T-cell (primary cell): ENCODE measurements at regions not wholly inside any gene's neighbourhood (a gene's known extent, or its start where the extent isn't known, plus 50 kb on each side); places are given as distances from the start of the nearest gene placed in this dataset.

ENCODE experiments used
- ATAC-seq, 4 experiments: fragments of 200-7000 bp in 3 of 4; fragments of 150-1000 bp in 1 of 4; cut with Tn5 transposase; replicated peaks in 1 of 4; 1 replicate in 3 of 4; 2 replicates in 1 of 4; pipeline ENCODE4 v1.10.0; 2021; ENCODE audit warnings: moderate library complexity in 3 of 4, mild to moderate bottlenecking in 2 of 4, moderate number of reproducible peaks in 1 of 4
- CTCF ChIA-PET, 2 donors: fragments of 300-600 bp; sonication (Branson Sonifier 250); formaldehyde crosslinking; loops; one replicate each; lab custom pipeline; 2022; ENCODE audit warnings: antibody characterized with exemption in 2 of 2; lab: Charles Lee
- POLR2A ChIA-PET, 2 donors: fragments of 300-600 bp; sonication (Branson Sonifier 250); formaldehyde crosslinking; loops; one replicate each; lab custom pipeline; 2022; ENCODE audit warnings: antibody characterized with exemption in 2 of 2; lab: Charles Lee
- DNase-seq, 35 experiments: peaks; one replicate each; pipeline versions ENCODE4 v3.0.0 to v3.0.0-alpha.2; 2013 to 2023
- H3K27ac ChIP-seq: one replicate; pipeline ENCODE4 v1.5.1; 2013; ENCODE audit warnings: low read length
- H3K27me3 ChIP-seq, 2 experiments: replicated peaks in 1 of 2; 1 replicate in 1 of 2; 2 replicates in 1 of 2; pipeline versions ENCODE4 v1.6.1 to v1.7.0; 2013; ENCODE audit warnings: low read length in 1 of 2, mixed read lengths in 1 of 2; ENCODE audit not compliant: control insufficient read depth in 2 of 2, insufficient read depth in 2 of 2; ENCODE audit errors: extremely low read depth in 1 of 2
- H3K36me3 ChIP-seq, 2 donors: 1 replicate in 1 of 2; 2 replicates in 1 of 2; pipeline versions ENCODE4 v1.6.1 to v1.7.0; 2013; ENCODE audit warnings: low read length in 1 of 2; ENCODE audit not compliant: control insufficient read depth in 2 of 2, insufficient read depth in 1 of 2; ENCODE audit errors: extremely low read depth in 1 of 2
- H3K4me1 ChIP-seq, 2 experiments: 1 replicate in 1 of 2; 2 replicates in 1 of 2; pipeline versions ENCODE4 v1.6.1 to v1.7.0; 2013; ENCODE audit warnings: low read length in 2 of 2, mixed read lengths in 1 of 2; ENCODE audit not compliant: insufficient read depth in 2 of 2, control insufficient read depth in 1 of 2; ENCODE audit errors: extremely low read depth in 1 of 2
- H3K4me3 ChIP-seq, 2 donors: 1 replicate in 1 of 2; 2 replicates in 1 of 2; pipeline versions ENCODE4 v1.5.1 to v1.7.0; 2013; ENCODE audit warnings: mild to moderate bottlenecking in 2 of 2, low read length in 1 of 2, moderate library complexity in 1 of 2; ENCODE audit not compliant: control insufficient read depth in 1 of 2; ENCODE audit errors: extremely low read depth in 1 of 2
- H3K9me3 ChIP-seq: 2 replicates; pipeline ENCODE4 v1.7.0; 2013
- H3K27ac Mint-ChIP-seq, 2 donors: one replicate each; pipeline ENCODE4 v1.8.0; 2020 to 2021; ENCODE audit warnings: mild to moderate bottlenecking in 2 of 2, mixed read lengths in 2 of 2
- H3K27me3 Mint-ChIP-seq, 2 donors: one replicate each; pipeline ENCODE4 v1.8.0; 2021 to 2022; ENCODE audit warnings: mixed read lengths in 2 of 2
- H3K36me3 Mint-ChIP-seq: one replicate; pipeline ENCODE4 v1.8.0; 2021; ENCODE audit warnings: mixed read lengths
- H3K4me1 Mint-ChIP-seq, 3 donors: one replicate each; pipeline ENCODE4 v1.8.0; 2020 to 2022; ENCODE audit warnings: mixed read lengths in 3 of 3, mild to moderate bottlenecking in 1 of 3
- H3K4me3 Mint-ChIP-seq, 3 donors: one replicate each; pipeline ENCODE4 v1.8.0; 2020 to 2022; ENCODE audit warnings: mild to moderate bottlenecking in 3 of 3, mixed read lengths in 3 of 3, moderate library complexity in 3 of 3
- H3K9me3 Mint-ChIP-seq, 3 donors: one replicate each; pipeline ENCODE4 v1.8.0; 2020 to 2022; ENCODE audit warnings: mixed read lengths in 3 of 3
- WGBS: methylation state at CpG from one replicate; pipeline ENCODE4 v1.1.5; 2013; ENCODE audit warnings: missing lambda C conversion rate; ENCODE audit not compliant: insufficient coverage; 5-methylcytosine and 5-hydroxymethylcytosine counted together

DNA sequence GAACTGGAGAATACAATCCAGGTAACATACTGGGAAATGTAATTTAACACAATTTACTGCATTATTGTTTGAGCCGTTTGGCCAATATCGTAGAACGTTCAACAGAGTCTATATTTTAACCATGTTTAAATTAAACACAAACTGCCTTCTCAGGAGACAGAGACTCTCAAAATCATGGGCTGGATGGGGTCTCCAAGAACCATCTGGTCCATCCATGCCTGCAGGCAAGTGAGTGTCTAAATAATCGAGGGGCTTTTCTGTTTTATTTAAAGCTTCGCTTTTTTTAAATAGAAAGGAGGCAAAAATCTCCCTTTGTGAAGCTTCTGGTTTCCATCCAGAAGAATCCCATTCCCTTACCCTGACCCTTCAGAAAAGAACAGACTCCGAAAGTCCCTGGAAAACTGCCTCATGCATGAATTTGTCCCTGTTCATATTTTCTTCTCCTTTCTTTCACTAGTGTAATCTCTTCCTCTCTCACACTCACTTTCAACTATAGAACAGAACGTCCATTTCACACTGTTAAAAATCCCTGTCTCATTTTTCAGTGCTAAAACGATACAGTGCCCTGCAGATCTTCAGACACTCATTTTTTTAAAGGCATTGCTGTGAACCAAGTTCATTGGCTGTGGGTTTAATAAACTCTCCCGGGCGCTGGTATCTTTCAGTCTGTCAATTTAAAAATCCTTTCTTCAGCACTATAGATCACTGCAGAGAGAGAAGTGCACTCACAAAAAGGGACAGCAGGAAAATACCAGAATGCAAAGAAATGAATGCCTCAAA is 111.4 kb upstream of the TOM1L1 start:
- Mint-ChIP-seq H3K27ac (no peak overlapping the region), H3K27me3 (no peaks in the 10 kb centered on the region), H3K36me3 (no peaks in the 10 kb centered on the region), H3K4me3 (no peak overlapping the region), H3K4me1 (no peaks in the 10 kb centered on the region), H3K9me3 (peaks cover 0 to 6% (median 0%) of the 10 kb centered on the region in 3 donors)
- Histone ChIP-seq H3K4me3 (no peak overlapping the region), H3K27me3 (no peaks in the 10 kb centered on the region), H3K4me1 (no peaks in the 10 kb centered on the region), H3K9me3 (no peaks in the 10 kb centered on the region), H3K36me3 (no peaks in the 10 kb centered on the region), H3K27ac (no peak overlapping the region)
- 66% methylated on average over 3 of the region's 10 CpGs for WGBS
- ATAC-seq (no peak), DNase-seq (no peak)
- ChIA-PET POLR2A (no interaction called here), CTCF (no interaction called here)

DNA sequence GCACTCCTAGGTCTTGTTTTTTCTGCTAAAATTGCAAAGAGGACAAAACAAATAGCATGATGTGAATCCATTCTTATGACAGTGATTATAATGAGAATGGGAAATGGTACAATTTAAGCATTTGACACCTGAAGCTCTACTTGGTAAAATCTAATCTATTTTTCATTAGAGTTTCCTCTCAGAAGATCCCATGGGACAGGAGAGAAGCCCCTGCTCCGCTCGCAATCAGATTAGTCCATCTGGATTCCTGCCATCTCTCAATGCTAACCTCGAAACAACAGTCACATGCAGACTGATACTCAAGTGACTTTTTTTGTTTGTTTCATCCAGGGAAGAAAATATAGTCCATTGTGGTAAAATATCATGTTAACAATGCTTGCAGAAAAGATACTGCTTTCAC is 107.4 kb upstream of the TOM1L1 start:
- H3K4me3 Mint-ChIP-seq = no peak overlapping the region
- H3K4me1 ChIP-seq = no peaks in the 10 kb centered on the region
- H3K4me3 ChIP-seq = no peak overlapping the region
- no peaks in the 10 kb centered on the region for H3K27me3 ChIP-seq
- no peak for DNase-seq
- no peak for ATAC-seq
- WGBS = no CpG with 5 or more reads among the region's 3 CpGs
- ChIA-PET CTCF (interaction anchor here in 1 of 2 donors (0.6 kb wide), 1 partner anchor 15 kb away, joined by 9 read pairs; no protein-coding TSS in a partner anchor), POLR2A (interaction anchor here in 1 of 2 donors (0.6 kb wide), 1 partner anchor 96 kb away, joined by 3 read pairs; no protein-coding TSS in a partner anchor)
- H3K9me3 ChIP-seq = no peaks in the 10 kb centered on the region
- H3K36me3 ChIP-seq = no peaks in the 10 kb centered on the region
- no peaks in the 10 kb centered on the region for H3K4me1 Mint-ChIP-seq
- no peaks in the 10 kb centered on the region for H3K27me3 Mint-ChIP-seq
- no peak overlapping the region for H3K27ac ChIP-seq
- H3K9me3 Mint-ChIP-seq = no peaks in the 10 kb centered on the region
- H3K27ac Mint-ChIP-seq = no peak overlapping the region
- no peaks in the 10 kb centered on the region for H3K36me3 Mint-ChIP-seq

DNA sequence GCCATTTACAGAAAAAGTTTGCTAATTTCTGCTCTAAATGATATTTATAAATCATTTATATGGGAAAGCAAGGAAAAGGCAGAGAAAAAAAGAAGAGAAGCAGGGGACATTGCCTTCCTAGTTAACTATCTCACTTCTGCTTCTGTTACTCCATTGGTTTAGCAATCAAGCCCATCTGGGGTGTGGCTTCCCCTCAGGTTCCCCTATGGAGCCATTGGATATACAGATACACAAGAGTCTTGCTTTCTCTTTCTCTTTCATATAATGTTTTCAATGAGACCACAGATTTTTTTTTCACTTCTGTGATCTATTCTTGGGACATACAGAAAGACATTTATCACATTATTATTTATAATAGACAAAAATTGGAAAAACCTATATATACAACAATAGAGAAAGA is 105.6 kb upstream of the TOM1L1 start:
- CTCF ChIA-PET = no interaction called here
- H3K27me3 ChIP-seq = no peaks in the 10 kb centered on the region
- H3K9me3 Mint-ChIP-seq = peaks cover 0 to 6% (median 4%) of the 10 kb centered on the region in 3 donors
- H3K4me1 Mint-ChIP-seq = no peaks in the 10 kb centered on the region
- no peak overlapping the region for H3K4me3 Mint-ChIP-seq
- H3K4me1 ChIP-seq = no peaks in the 10 kb centered on the region
- POLR2A ChIA-PET = no interaction called here
- ATAC-seq (no peak), DNase-seq (no peak)
- no peak overlapping the region for H3K27ac Mint-ChIP-seq
- no peak overlapping the region for H3K4me3 ChIP-seq
- H3K36me3 Mint-ChIP-seq = no peaks in the 10 kb centered on the region
- H3K36me3 ChIP-seq = no peaks in the 10 kb centered on the region
- H3K27ac ChIP-seq = no peak overlapping the region
- no peaks in the 10 kb centered on the region for H3K27me3 Mint-ChIP-seq
- H3K9me3 ChIP-seq = no peaks in the 10 kb centered on the region

DNA sequence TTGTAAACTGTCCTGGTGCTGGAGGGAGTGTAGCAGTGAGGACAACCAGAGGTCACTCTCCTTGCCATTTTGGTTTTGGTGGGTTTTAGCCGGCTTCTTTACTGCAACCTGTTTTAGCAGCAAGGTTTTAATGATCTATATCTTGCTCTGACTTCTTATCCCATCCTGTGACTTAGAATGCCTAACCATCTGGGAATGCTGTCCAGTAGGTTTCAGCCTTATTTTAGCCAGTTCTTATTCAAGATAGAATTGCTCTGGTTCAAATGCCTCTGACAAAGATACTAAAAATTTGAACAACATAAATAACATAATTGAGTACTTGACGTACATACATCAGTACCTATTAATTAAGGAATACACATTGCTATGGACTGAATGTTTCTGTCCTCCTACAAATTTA is 93.3 kb upstream of the TOM1L1 start:
- no peaks in the 10 kb centered on the region for H3K36me3 ChIP-seq
- Mint-ChIP-seq H3K4me3 (no peak overlapping the region), H3K27me3 (peaks cover 0 to 2% of the 10 kb centered on the region in 2 donors), H3K4me1 (no peaks in the 10 kb centered on the region), H3K36me3 (no peaks in the 10 kb centered on the region), H3K9me3 (no peaks in the 10 kb centered on the region), H3K27ac (no peak overlapping the region)
- DNase-seq (no peak), ATAC-seq (no peak)
- H3K9me3 ChIP-seq = no peaks in the 10 kb centered on the region
- H3K27me3 ChIP-seq = no peaks in the 10 kb centered on the region
- no CpG with 5 or more reads among the region's 2 CpGs for WGBS
- H3K27ac ChIP-seq = no peak overlapping the region
- no peak overlapping the region for H3K4me3 ChIP-seq
- no peaks in the 10 kb centered on the region for H3K4me1 ChIP-seq
- ChIA-PET CTCF (no interaction called here), POLR2A (no interaction called here)

DNA sequence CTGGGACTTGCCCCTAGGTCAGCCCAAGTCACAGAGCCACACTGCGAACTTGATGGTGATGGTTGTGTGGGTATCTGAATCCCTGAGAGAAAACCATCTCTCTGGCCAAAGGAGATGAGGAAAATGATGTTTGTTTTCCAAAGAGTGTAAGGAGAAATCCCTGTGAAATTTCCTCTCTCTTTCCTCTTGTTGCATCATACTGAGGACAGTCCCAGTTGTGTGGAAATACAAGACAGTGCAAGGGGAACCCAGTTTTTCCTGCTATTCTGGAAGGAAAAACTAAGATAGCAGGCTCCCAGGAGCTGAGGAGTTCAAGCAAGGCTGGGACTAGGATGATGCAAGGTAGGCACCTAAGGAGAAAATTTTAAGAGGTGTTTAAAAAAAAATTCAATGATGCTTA is 86.8 kb upstream of the TOM1L1 start:
- POLR2A ChIA-PET = no interaction called here
- no peak overlapping the region for H3K4me3 ChIP-seq
- no peaks in the 10 kb centered on the region for H3K9me3 ChIP-seq
- Mint-ChIP-seq H3K27me3 (peaks cover 0 to 2% of the 10 kb centered on the region in 2 donors), H3K36me3 (no peaks in the 10 kb centered on the region), H3K4me3 (no peak overlapping the region), H3K27ac (no peak overlapping the region), H3K4me1 (no peaks in the 10 kb centered on the region), H3K9me3 (no peaks in the 10 kb centered on the region)
- H3K27ac ChIP-seq = no peak overlapping the region
- no peaks in the 10 kb centered on the region for H3K4me1 ChIP-seq
- ATAC-seq (no peak), DNase-seq (no peak)
- CTCF ChIA-PET = no interaction called here
- no peaks in the 10 kb centered on the region for H3K27me3 ChIP-seq
- no CpG with 5 or more reads among the region's 1 CpG for WGBS
- no peaks in the 10 kb centered on the region for H3K36me3 ChIP-seq

DNA sequence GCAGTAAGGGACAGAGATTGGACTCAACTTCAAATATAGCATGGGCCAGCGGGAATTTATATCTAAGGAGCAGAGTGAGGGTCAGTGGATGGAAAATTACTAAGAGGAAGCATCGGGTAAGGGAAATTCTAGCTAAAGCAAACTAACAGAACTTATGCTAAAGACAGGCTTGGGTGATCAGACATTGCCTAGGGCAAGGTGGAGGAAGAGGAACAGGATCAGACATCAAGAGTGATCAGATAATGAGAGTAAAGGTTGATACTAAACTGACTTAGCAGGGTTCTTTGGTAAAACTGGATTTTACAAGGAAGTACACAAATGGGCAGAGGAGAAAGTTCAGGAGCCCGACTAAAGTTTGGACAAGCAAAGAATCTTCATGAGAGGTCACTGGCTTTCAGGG is 86.3 kb upstream of the TOM1L1 start:
- H3K4me3 ChIP-seq = no peak overlapping the region
- CTCF ChIA-PET = no interaction called here
- no peak overlapping the region for H3K4me3 Mint-ChIP-seq
- no peaks in the 10 kb centered on the region for H3K9me3 Mint-ChIP-seq
- no peaks in the 10 kb centered on the region for H3K4me1 ChIP-seq
- no peaks in the 10 kb centered on the region for H3K27me3 ChIP-seq
- no peaks in the 10 kb centered on the region for H3K9me3 ChIP-seq
- no peak for ATAC-seq
- H3K4me1 Mint-ChIP-seq = no peaks in the 10 kb centered on the region
- H3K27ac ChIP-seq = no peak overlapping the region
- no peak for DNase-seq
- POLR2A ChIA-PET = no interaction called here
- no peak overlapping the region for H3K27ac Mint-ChIP-seq
- H3K36me3 Mint-ChIP-seq = no peaks in the 10 kb centered on the region
- no CpG with 5 or more reads among the region's 3 CpGs for WGBS
- H3K36me3 ChIP-seq = no peaks in the 10 kb centered on the region
- peaks cover 0 to under 1% of the 10 kb centered on the region in 2 donors for H3K27me3 Mint-ChIP-seq
